GM12874 (cell line): ENCODE measurements at regions not wholly inside any gene's neighbourhood (a gene's known extent, or its start where the extent isn't known, plus 50 kb on each side); places are given as distances from the start of the nearest gene placed in this dataset.

Source experiments
- CTCF ChIP-seq: IDR thresholded peaks from 2 replicates; pipeline ENCODE4 v1.5.1; 2011; ENCODE audit warnings: low read depth, mild to moderate bottlenecking, control low read depth, low read length, moderate library complexity; ENCODE audit not compliant: insufficient read depth

- no peak for TF ChIP-seq CTCF
Measured at GRCh38 chr6:23173234-23173633, 603.9 kb downstream of the HDGFL1 start.

GRCh38 chr6:23174781-23175361 lies 605.5 kb downstream of the HDGFL1 start:
- no peak for TF ChIP-seq CTCF

GRCh38 chr6:23175391-23175790 lies 606.0 kb downstream of the HDGFL1 start:
- no peak for TF ChIP-seq CTCF

GRCh38 chr6:23176471-23176870 lies 607.1 kb downstream of the HDGFL1 start:
- TF ChIP-seq CTCF: no peak

GRCh38 chr6:23176883-23177282 lies 607.5 kb downstream of the HDGFL1 start:
- no peak for TF ChIP-seq CTCF

GRCh38 chr6:23177806-23178205 lies 608.4 kb downstream of the HDGFL1 start:
- TF ChIP-seq CTCF: no peak

GRCh38 chr6:23179994-23180393 lies 610.6 kb downstream of the HDGFL1 start:
- no peak for TF ChIP-seq CTCF
